Endothelial cell of umbilical vein (primary cell): ENCODE measurements at regions not wholly inside any gene's neighbourhood (a gene's known extent, or its start where the extent isn't known, plus 50 kb on each side); places are given as distances from the start of the nearest gene placed in this dataset.

Source experiments
- BruUV-seq: library from RNA; stranded (reverse); fragments of 400-500 nt; replicated peaks from 2 replicates; lab custom pipeline; 2021; lab: Mats Ljungman, UMichigan
- CTCF ChIA-PET: fragments of 300-600, 350-600 bp; sonication (Branson Sonifier 250); formaldehyde crosslinking; loops from one replicate; lab custom pipeline; 2021; ENCODE audit warnings: antibody characterized with exemption, inconsistent platforms; lab: Charles Lee
- POLR2A ChIA-PET: fragments of 300-600, 350-600 bp; sonication (Branson Sonifier 250); formaldehyde crosslinking; loops from one replicate; lab custom pipeline; 2021; ENCODE audit warnings: antibody characterized with exemption, inconsistent platforms; lab: Charles Lee
- DNase-seq: peaks from one replicate; pipeline ENCODE4 v3.0.0-alpha.2; 2011; ENCODE audit warnings: low read depth, low spot score
- FAIRE-seq: peaks from 2 replicates; lab custom pipeline; 2011; peaks lifted over from hg19 to GRCh38; lab: Jason Lieb, UNC
- H2AFZ ChIP-seq: 2 replicates; pipeline ENCODE4 v1.6.0; 2012; ENCODE audit warnings: low read depth, low read length, control low read depth, inconsistent platforms
- H3K27ac ChIP-seq: 2 replicates; pipeline ENCODE4 v1.5.1; 2011; ENCODE audit warnings: low read depth, mild to moderate bottlenecking, control low read depth, low read length, moderate library complexity; ENCODE audit not compliant: insufficient read depth
- H3K27me3 ChIP-seq, 2 experiments: 2 replicates each; pipeline versions ENCODE4 v1.6.0 to v1.6.1; 2011; ENCODE audit warnings: low read length in 2 of 2, mixed read lengths in 1 of 2; ENCODE audit not compliant: control insufficient read depth in 2 of 2, insufficient read depth in 2 of 2
- H3K36me3 ChIP-seq, 2 experiments: 2 replicates in 1 of 2; 3 replicates in 1 of 2; pipeline ENCODE4 v1.5.1; 2011; ENCODE audit warnings: low read length in 2 of 2, mild to moderate bottlenecking in 1 of 2, moderate library complexity in 1 of 2; ENCODE audit not compliant: control insufficient read depth in 2 of 2, insufficient read depth in 2 of 2; ENCODE audit errors: extremely low read depth in 1 of 2
- H3K4me1 ChIP-seq: 3 replicates; pipeline ENCODE4 v1.5.1; 2011; ENCODE audit warnings: mild to moderate bottlenecking, low read length; ENCODE audit not compliant: control insufficient read depth, insufficient read depth; ENCODE audit errors: extremely low read depth
- H3K4me2 ChIP-seq: 2 replicates; pipeline ENCODE4 v1.6.1; 2011; ENCODE audit warnings: low read length, control low read depth, mixed read lengths; ENCODE audit not compliant: insufficient read depth
- H3K4me3 ChIP-seq, 3 experiments: fragments of 200-600 bp in 1 of 3; sonication (generic), shearing (Covaris generic) in 1 of 3; replicated peaks in 1 of 3; 2 replicates each; pipeline ENCODE4 v1.5.1; 2011 to 2016; ENCODE audit warnings: control low read depth in 3 of 3, low read length in 3 of 3, mild to moderate bottlenecking in 2 of 3, inconsistent platforms in 1 of 3, low read depth in 1 of 3, moderate library complexity in 1 of 3; ENCODE audit not compliant: insufficient read depth in 1 of 3
- H3K79me2 ChIP-seq: 2 replicates; pipeline ENCODE4 v1.6.0; 2012; ENCODE audit warnings: low read length, inconsistent platforms; ENCODE audit not compliant: control insufficient read depth, insufficient read depth
- H3K9ac ChIP-seq: replicated peaks from 2 replicates; pipeline ENCODE3; 2011; ENCODE audit warnings: low read length, control low read depth; ENCODE audit not compliant: insufficient read depth; ENCODE audit errors: extremely low read depth
- H3K9me1 ChIP-seq: replicated peaks from 3 replicates; pipeline ENCODE4 v1.6.0; 2011; ENCODE audit warnings: mild to moderate bottlenecking, low read length; ENCODE audit not compliant: control insufficient read depth, insufficient read depth; ENCODE audit errors: extremely low read depth
- H3K9me3 ChIP-seq: replicated peaks from 2 replicates; pipeline ENCODE4 v1.5.1; 2012; ENCODE audit warnings: low read length, inconsistent platforms; ENCODE audit not compliant: control insufficient read depth, insufficient read depth
- H4K20me1 ChIP-seq: replicated peaks from 2 replicates; pipeline ENCODE3; 2011; ENCODE audit warnings: mild to moderate bottlenecking, low read length; ENCODE audit not compliant: control insufficient read depth, insufficient read depth; ENCODE audit errors: extremely low read depth
- CTCF ChIP-seq, 2 donors: IDR thresholded peaks; 1 replicate in 1 of 2; 2 replicates in 1 of 2; pipeline ENCODE4 v1.5.1; 2011; ENCODE audit warnings: low read length in 2 of 2, mild to moderate bottlenecking in 2 of 2, moderate library complexity in 2 of 2, control low read depth in 1 of 2, inconsistent platforms in 1 of 2, low read depth in 1 of 2; ENCODE audit not compliant: insufficient read depth in 1 of 2; ENCODE audit errors: extremely low read depth in 1 of 2
- EZH2 ChIP-seq: IDR thresholded peaks from 2 replicates; pipeline ENCODE4 v1.6.1; 2012; ENCODE audit warnings: borderline replicate concordance, low read depth, mild to moderate bottlenecking, moderate library complexity, low read length, inconsistent platforms; ENCODE audit not compliant: severe bottlenecking
- FOS ChIP-seq: IDR thresholded peaks from 2 replicates; pipeline ENCODE4 v1.6.1; 2011; ENCODE audit warnings: mild to moderate bottlenecking, low read length, moderate library complexity, borderline replicate concordance; ENCODE audit not compliant: insufficient read depth
- GATA2 ChIP-seq: IDR thresholded peaks from 2 replicates; pipeline ENCODE4 v1.7.0; 2011; ENCODE audit warnings: low read depth, mild to moderate bottlenecking, moderate library complexity, mixed read lengths, low read length; ENCODE audit not compliant: insufficient read length, insufficient read depth
- JUN ChIP-seq: IDR thresholded peaks from 2 replicates; pipeline ENCODE4 v1.6.1; 2011; ENCODE audit warnings: borderline replicate concordance, low read depth; ENCODE audit not compliant: insufficient read length, insufficient read depth
- MAX ChIP-seq: IDR thresholded peaks from 2 replicates; pipeline ENCODE4 v1.6.1; 2011; ENCODE audit not compliant: insufficient read depth, insufficient read length
- MYC ChIP-seq: IDR thresholded peaks from one replicate; pipeline ENCODE4 v1.6.1; 2011; ENCODE audit warnings: mild to moderate bottlenecking, low read depth, low read length
- POLR2A ChIP-seq: IDR thresholded peaks from 2 replicates; pipeline ENCODE4 v1.6.1; 2012; ENCODE audit warnings: low read depth, mild to moderate bottlenecking, control low read depth, low read length
- POLR2AphosphoS5 ChIP-seq: IDR thresholded peaks from 2 replicates; pipeline ENCODE4 v1.6.1; 2012; ENCODE audit warnings: low read depth, mild to moderate bottlenecking, control low read depth, low read length, moderate library complexity; ENCODE audit not compliant: insufficient read depth
- dilution Hi-C: fragments of 300-500 bp; cut with MboI; formaldehyde crosslinking; loops from one replicate; pipeline ENCODE4 v1.15.0; 2019; ENCODE audit warnings: low sequenced_read_pairs; ENCODE audit not compliant: extremely low pct_ligation_motif_present
- intact Hi-C: fragments of 100-400 bp; cut with micrococcal nuclease; formaldehyde crosslinking; loops from one replicate; pipeline ENCODE4 v1.10.0; 2022

DNA sequence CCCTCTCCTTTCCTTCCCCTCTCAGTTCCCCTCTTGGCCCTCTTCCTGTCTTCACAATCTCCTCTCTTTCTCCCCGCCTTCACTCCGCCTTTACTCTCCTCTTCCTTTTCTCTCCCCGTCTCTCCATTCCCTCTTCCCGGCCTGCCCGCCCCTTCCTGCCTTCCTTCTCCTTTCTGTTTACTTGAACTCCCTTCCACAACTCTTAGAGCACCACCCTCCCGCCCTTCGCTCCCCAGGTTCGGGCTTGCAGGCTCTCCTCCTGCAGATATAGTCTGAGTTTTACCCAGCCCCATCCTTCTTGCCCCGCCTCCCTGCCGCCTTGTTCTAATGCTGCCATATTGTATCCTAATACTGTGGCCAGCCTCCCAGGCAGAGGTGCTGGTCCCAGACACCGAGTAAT is 201.5 kb upstream of the N4BP1 start:
- no peaks in the 10 kb centered on the region for H3K36me3 ChIP-seq
- dilution Hi-C loops = no loop called here
- DNase-seq (no peak), FAIRE-seq (no peak)
- H3K27me3 ChIP-seq = no peaks in the 10 kb centered on the region
- H3K4me3 ChIP-seq = no peak overlapping the region
- TF ChIP-seq FOS = no peak
- TF ChIP-seq CTCF (IDR thresholded peaks at IDR 0.05; ENCODE audit: extremely low read depth in 1 of 2, insufficient read depth in 1 of 2, low read depth in 1 of 2, low read length in 2 of 2) = no peak
- no peak for TF ChIP-seq MAX
- no peak for TF ChIP-seq GATA2
- no peak for TF ChIP-seq EZH2
- TF ChIP-seq MYC = no peak
- no peak for TF ChIP-seq POLR2AphosphoS5
- TF ChIP-seq POLR2A = no peak
- TF ChIP-seq JUN = no peak
- H3K9me3 ChIP-seq = no peaks in the 10 kb centered on the region
- no peaks in the 10 kb centered on the region for H3K79me2 ChIP-seq
- H3K4me1 ChIP-seq = no peaks in the 10 kb centered on the region
- no peaks in the 10 kb centered on the region for H3K9me1 ChIP-seq
- H3K4me2 ChIP-seq = no peak overlapping the region
- no peak overlapping the region for H3K9ac ChIP-seq
- no peak overlapping the region for H2AFZ ChIP-seq
- CTCF ChIA-PET = no interaction called here
- no peak overlapping the region for H3K27ac ChIP-seq
- intact Hi-C loops = no loop called here
- BruUV-seq = no TSS peak
- POLR2A ChIA-PET = no interaction called here
- no peaks in the 10 kb centered on the region for H4K20me1 ChIP-seq
